A549 (cell line): ENCODE measurements at regions not wholly inside any gene's neighbourhood (a gene's known extent, or its start where the extent isn't known, plus 50 kb on each side); places are given as distances from the start of the nearest gene placed in this dataset.

Source experiments
- ATAC-seq, 2 experiments: fragments of 200-7000 bp in 1 of 2; fragments of >200 bp in 1 of 2; cut with Nextera tagmentation in 1 of 2; cut with Tn5 transposase in 1 of 2; 3 replicates each; pipeline versions ENCODE4 v1.8.0 to v1.9.1; 2018 to 2020; ENCODE audit warnings: mild to moderate bottlenecking in 1 of 2, moderate library complexity in 1 of 2
- CTCF ChIA-PET: fragments of 300-600 bp; sonication (Branson Sonifier 250); formaldehyde crosslinking; extraction: SDS; loops from one replicate; lab custom pipeline; 2021; ENCODE audit warnings: antibody characterized with exemption, inconsistent platforms; lab: Yijun Ruan, JAX
- POLR2A ChIA-PET: fragments of 350-600 bp; formaldehyde crosslinking; extraction: SDS; loops from one replicate; lab custom pipeline; 2021; ENCODE audit warnings: antibody characterized with exemption, inconsistent platforms; lab: Yijun Ruan, JAX
- DNase-seq, 2 experiments: peaks; one replicate each; pipeline versions ENCODE4 v3.0.0 to v3.0.0-alpha.2; 2011 to 2016; ENCODE audit warnings: low read depth in 1 of 2, low spot score in 1 of 2
- FAIRE-seq: peaks from 2 replicates; lab custom pipeline; 2011; peaks lifted over from hg19 to GRCh38; lab: Jason Lieb, UNC
- H3K27ac ChIP-seq, 2 experiments: fragments of >200 bp; sonication (Bioruptor Twin); formaldehyde crosslinking; 3 replicates each; pipeline ENCODE4 v1.5.1; 2016 to 2017
- H3K4me1 ChIP-seq: fragments of >200 bp; sonication (Bioruptor Twin); formaldehyde crosslinking; 3 replicates; pipeline ENCODE4 v1.6.1; 2016
- H3K4me2 ChIP-seq: fragments of >200 bp; sonication (Bioruptor Twin); formaldehyde crosslinking; 3 replicates; pipeline ENCODE4 v1.6.1; 2016
- H3K4me3 ChIP-seq: fragments of >200 bp; sonication (Bioruptor Twin); formaldehyde crosslinking; 3 replicates; pipeline ENCODE4 v1.5.1; 2016
- H3K9me3 ChIP-seq: fragments of >200 bp; sonication (Bioruptor Twin); formaldehyde crosslinking; 3 replicates; pipeline ENCODE4 v1.6.1; 2016
- BHLHE40 ChIP-seq: IDR thresholded peaks from 2 replicates; pipeline ENCODE4 v1.6.1; 2012; ENCODE audit warnings: low read depth, low read length, inconsistent platforms
- CHD2 ChIP-seq: fragments of 150-350 bp; IDR thresholded peaks from 2 replicates; pipeline ENCODE4 v1.6.1; 2014; ENCODE audit warnings: low read length; ENCODE audit not compliant: partially characterized antibody
- CHD4 ChIP-seq: fragments of 200-600 bp; sonication (generic); IDR thresholded peaks from 2 replicates; pipeline ENCODE4 v1.6.1; 2016; ENCODE audit warnings: antibody characterized with exemption, mild to moderate bottlenecking, borderline replicate concordance
- HOXB13 ChIP-seq: fragments of 250-450 bp; sonication (Bioruptor Pico); IDR thresholded peaks from 2 replicates; pipeline ENCODE4 v1.5.0; 2020; ENCODE audit warnings: low read depth, mild to moderate bottlenecking, moderate library complexity
- JUNB ChIP-seq: fragments of >200 bp; sonication (Bioruptor Twin); formaldehyde crosslinking; IDR thresholded peaks from 2 replicates; pipeline ENCODE4 v1.6.1; 2016
- KDM5A ChIP-seq: fragments of 200-600 bp; sonication (generic); IDR thresholded peaks from 2 replicates; pipeline ENCODE4 v1.6.1; 2016; ENCODE audit warnings: antibody characterized with exemption, mild to moderate bottlenecking
- MAFK ChIP-seq: fragments of 450-650 bp; IDR thresholded peaks from 2 replicates; pipeline ENCODE4 v1.6.1; 2014; ENCODE audit not compliant: partially characterized antibody
- NPAS2 ChIP-seq: fragments of 250-450 bp; sonication (Bioruptor Pico); IDR thresholded peaks from 2 replicates; pipeline ENCODE4 v1.8.0; 2022; ENCODE audit warnings: mild to moderate bottlenecking, moderate library complexity, borderline replicate concordance
- NR3C1 ChIP-seq: fragments of >200 bp; sonication (Bioruptor Twin); formaldehyde crosslinking; IDR thresholded peaks from 3 replicates; pipeline ENCODE4 v1.6.1; 2017
- RAD21 ChIP-seq, 2 experiments: fragments of >200 bp in 1 of 2; sonication (Bioruptor Twin) in 1 of 2; formaldehyde crosslinking in 1 of 2; IDR thresholded peaks in 1 of 2; conservative IDR thresholded peaks in 1 of 2; 2 replicates in 1 of 2; 3 replicates in 1 of 2; pipeline ENCODE4 v1.6.1; 2012 to 2018; ENCODE audit warnings: inconsistent platforms in 1 of 2
- RCOR1 ChIP-seq: fragments of 150-350 bp; IDR thresholded peaks from 2 replicates; pipeline ENCODE4 v1.6.1; 2014; ENCODE audit warnings: antibody characterized with exemption, low read length, low read depth
- SMC3 ChIP-seq: fragments of >200 bp; sonication (Bioruptor Twin); formaldehyde crosslinking; IDR thresholded peaks from 3 replicates; pipeline ENCODE4 v1.6.1; 2018; ENCODE audit warnings: inconsistent platforms
- SREBF2 ChIP-seq: fragments of 450-650 bp; IDR thresholded peaks from 2 replicates; pipeline ENCODE4 v1.6.1; 2014; ENCODE audit warnings: mild to moderate bottlenecking, moderate library complexity
- TFCP2L1 ChIP-seq: fragments of 250-450 bp; sonication (Bioruptor Pico); IDR thresholded peaks from 2 replicates; pipeline ENCODE4 v1.5.0; 2021; ENCODE audit warnings: mild to moderate bottlenecking
- ZFP36 ChIP-seq: fragments of 450-650 bp; IDR thresholded peaks from 2 replicates; pipeline ENCODE4 v1.6.1; 2014; ENCODE audit warnings: borderline replicate concordance; ENCODE audit not compliant: partially characterized antibody
- WGBS: methylation state at CpG from one replicate; pipeline ENCODE4 v1.1.6; 2017; ENCODE audit errors: missing lambda C conversion rate; 5-methylcytosine and 5-hydroxymethylcytosine counted together
- TF ChIP-seq, protein P1 (sequence below): fragments of 450-650 bp; IDR thresholded peaks from 2 replicates; pipeline ENCODE4 v1.6.1; 2014; ENCODE audit warnings: antibody characterized with exemption
- TF ChIP-seq, protein P2 (sequence below): IDR thresholded peaks from 2 replicates; pipeline ENCODE4 v1.6.1; 2012; ENCODE audit warnings: low read depth, borderline replicate concordance
- TF ChIP-seq, protein P3 (sequence below): fragments of 250-450 bp; sonication (Bioruptor Pico); IDR thresholded peaks from 2 replicates; pipeline ENCODE4 v1.5.0; 2021; ENCODE audit warnings: mild to moderate bottlenecking, moderate library complexity, borderline replicate concordance
- TF ChIP-seq, protein P4 (sequence below): fragments of >200 bp; sonication (Bioruptor Twin); formaldehyde crosslinking; IDR thresholded peaks from 3 replicates; pipeline ENCODE4 v1.5.1; 2016
- TF ChIP-seq, protein P5 (sequence below): fragments of 150-350 bp; IDR thresholded peaks from 2 replicates; pipeline ENCODE4 v1.6.1; 2014; ENCODE audit warnings: low read depth, mild to moderate bottlenecking, low read length

DNA sequence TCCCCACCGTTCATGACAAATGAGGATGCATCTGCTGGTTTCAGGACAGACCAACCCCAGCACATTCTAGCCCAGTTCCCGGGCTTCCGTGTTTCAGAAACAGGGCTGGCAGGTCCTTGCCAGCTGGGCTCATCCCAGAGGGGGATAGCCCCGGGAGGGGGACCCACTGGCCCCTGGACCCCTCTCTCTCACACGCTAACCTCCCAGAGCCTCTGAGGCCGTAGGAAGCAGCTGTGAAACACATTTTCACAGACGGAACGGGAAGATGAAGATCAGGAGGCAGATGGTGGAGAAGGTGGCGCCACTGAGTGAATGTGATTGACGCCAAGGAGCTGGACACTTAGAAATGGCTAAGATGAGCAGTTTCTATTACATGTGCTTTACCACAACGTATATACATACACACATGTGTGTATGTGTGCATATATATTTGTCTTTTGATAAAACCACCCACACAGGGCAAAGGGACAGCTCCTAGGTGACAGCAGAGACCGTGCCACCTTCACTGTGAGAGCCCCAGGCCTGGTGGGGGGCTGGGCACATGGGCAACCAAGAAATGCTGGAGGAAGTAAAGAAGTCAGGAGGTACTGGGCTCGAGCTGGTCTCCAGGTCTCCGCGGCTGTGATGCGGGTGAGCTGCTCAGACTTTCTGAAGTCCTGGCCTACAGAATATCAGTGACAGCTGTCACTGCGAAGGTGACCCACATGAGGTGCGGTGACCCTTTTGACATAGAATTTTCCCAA is 168.6 kb upstream of the IQSEC1 start:
- Histone ChIP-seq H3K4me1 (no peaks in the 10 kb centered on the region), H3K4me3 (no peak overlapping the region), H3K4me2 (no peak overlapping the region)
- POLR2A ChIA-PET, result no interaction called here
- ATAC-seq, result no peak
- DNase-seq, result no peak
- no peak for TF ChIP-seq CHD2
- TF ChIP-seq, protein P1, sequence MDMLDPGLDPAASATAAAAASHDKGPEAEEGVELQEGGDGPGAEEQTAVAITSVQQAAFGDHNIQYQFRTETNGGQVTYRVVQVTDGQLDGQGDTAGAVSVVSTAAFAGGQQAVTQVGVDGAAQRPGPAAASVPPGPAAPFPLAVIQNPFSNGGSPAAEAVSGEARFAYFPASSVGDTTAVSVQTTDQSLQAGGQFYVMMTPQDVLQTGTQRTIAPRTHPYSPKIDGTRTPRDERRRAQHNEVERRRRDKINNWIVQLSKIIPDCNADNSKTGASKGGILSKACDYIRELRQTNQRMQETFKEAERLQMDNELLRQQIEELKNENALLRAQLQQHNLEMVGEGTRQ, result no peak
- TF ChIP-seq BHLHE40, result no peak
- TF ChIP-seq RCOR1, result no peak
- TF ChIP-seq SREBF2, result no peak
- TF ChIP-seq, protein P2, sequence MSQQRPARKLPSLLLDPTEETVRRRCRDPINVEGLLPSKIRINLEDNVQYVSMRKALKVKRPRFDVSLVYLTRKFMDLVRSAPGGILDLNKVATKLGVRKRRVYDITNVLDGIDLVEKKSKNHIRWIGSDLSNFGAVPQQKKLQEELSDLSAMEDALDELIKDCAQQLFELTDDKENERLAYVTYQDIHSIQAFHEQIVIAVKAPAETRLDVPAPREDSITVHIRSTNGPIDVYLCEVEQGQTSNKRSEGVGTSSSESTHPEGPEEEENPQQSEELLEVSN, result no peak
- no peak for TF ChIP-seq KDM5A
- TF ChIP-seq, protein P3, sequence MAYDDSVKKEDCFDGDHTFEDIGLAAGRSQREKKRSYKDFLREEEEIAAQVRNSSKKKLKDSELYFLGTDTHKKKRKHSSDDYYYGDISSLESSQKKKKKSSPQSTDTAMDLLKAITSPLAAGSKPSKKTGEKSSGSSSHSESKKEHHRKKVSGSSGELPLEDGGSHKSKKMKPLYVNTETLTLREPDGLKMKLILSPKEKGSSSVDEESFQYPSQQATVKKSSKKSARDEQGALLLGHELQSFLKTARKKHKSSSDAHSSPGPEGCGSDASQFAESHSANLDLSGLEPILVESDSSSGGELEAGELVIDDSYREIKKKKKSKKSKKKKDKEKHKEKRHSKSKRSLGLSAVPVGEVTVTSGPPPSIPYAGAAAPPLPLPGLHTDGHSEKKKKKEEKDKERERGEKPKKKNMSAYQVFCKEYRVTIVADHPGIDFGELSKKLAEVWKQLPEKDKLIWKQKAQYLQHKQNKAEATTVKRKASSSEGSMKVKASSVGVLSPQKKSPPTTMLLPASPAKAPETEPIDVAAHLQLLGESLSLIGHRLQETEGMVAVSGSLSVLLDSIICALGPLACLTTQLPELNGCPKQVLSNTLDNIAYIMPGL (CRISPR knock-in tag), result no peak
- TF ChIP-seq, protein P4, sequence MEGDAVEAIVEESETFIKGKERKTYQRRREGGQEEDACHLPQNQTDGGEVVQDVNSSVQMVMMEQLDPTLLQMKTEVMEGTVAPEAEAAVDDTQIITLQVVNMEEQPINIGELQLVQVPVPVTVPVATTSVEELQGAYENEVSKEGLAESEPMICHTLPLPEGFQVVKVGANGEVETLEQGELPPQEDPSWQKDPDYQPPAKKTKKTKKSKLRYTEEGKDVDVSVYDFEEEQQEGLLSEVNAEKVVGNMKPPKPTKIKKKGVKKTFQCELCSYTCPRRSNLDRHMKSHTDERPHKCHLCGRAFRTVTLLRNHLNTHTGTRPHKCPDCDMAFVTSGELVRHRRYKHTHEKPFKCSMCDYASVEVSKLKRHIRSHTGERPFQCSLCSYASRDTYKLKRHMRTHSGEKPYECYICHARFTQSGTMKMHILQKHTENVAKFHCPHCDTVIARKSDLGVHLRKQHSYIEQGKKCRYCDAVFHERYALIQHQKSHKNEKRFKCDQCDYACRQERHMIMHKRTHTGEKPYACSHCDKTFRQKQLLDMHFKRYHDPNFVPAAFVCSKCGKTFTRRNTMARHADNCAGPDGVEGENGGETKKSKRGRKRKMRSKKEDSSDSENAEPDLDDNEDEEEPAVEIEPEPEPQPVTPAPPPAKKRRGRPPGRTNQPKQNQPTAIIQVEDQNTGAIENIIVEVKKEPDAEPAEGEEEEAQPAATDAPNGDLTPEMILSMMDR, result no peak
- no peak for TF ChIP-seq NR3C1
- TF ChIP-seq MAFK, result no peak
- no peak for TF ChIP-seq JUNB
- TF ChIP-seq SMC3, result no peak
- TF ChIP-seq ZFP36, result no peak
- TF ChIP-seq, all 56 proteins: peak for 0
- Histone ChIP-seq H3K9me3 (no peaks in the 10 kb centered on the region), H3K27ac (no peak overlapping the region)
- 79% methylated on average over 18 of the region's 18 CpGs for WGBS
- FAIRE-seq, result no peak
- CTCF ChIA-PET, result interaction anchor here (1.2 to 4.5 kb wide), 3 partner anchors 11 to 26 kb away, joined by 3 to 22 read pairs (median 4); no protein-coding TSS in a partner anchor

DNA sequence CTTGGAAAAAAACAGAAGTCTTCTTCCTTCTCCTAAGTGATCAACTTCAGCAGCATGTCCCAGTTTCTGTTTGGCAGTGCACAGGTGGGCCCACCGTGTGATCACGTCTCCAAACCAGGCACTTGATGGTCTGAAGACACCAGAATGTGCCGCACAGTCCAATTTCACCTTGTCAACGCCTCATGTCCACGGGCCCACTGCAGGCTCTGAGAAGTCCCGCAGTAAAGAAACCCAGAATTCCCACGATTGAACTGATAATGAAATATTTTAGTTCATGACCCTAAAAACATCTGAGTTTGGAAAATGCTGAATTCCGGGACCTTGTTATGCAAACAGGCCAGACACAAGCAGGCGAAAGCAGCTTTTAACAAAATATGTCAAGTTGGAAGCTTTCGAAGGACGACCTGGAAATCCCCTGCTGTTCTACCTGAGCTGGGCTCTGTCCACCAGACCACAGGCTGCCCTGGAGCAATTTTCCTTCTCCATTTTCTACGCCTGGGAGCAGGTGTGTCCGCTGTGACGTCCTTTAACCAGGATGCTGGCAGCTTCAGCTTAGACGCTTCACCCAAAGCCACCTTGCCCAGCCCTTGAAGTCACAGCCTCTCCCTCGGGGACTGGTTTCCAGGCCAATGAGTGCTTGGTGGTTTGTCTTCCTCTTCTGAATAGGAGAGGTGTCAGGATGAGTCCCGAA is 167.8 kb upstream of the IQSEC1 start:
- ATAC-seq, result no peak
- TF ChIP-seq RCOR1 (no peak), CHD4 (no peak), RAD21 (conservative IDR thresholded peaks at IDR 0.05 in 1 of 2, IDR thresholded peaks at IDR 0.05 in 1 of 2) (no peak), TFCP2L1 (CRISPR knock-in tag) (no peak), NPAS2 (no peak), HOXB13 (no peak), ZFP36 (no peak)
- TF ChIP-seq, protein P2, result no peak
- TF ChIP-seq, protein P5, sequence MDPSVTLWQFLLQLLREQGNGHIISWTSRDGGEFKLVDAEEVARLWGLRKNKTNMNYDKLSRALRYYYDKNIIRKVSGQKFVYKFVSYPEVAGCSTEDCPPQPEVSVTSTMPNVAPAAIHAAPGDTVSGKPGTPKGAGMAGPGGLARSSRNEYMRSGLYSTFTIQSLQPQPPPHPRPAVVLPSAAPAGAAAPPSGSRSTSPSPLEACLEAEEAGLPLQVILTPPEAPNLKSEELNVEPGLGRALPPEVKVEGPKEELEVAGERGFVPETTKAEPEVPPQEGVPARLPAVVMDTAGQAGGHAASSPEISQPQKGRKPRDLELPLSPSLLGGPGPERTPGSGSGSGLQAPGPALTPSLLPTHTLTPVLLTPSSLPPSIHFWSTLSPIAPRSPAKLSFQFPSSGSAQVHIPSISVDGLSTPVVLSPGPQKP, result no peak
- TF ChIP-seq, protein P1, result no peak

More for the DNA sequence above, 167.8 kb upstream of the IQSEC1 start:
- H3K9me3 ChIP-seq, result no peaks in the 10 kb centered on the region
- H3K4me3 ChIP-seq, result no peak overlapping the region
- DNase-seq (no peak), FAIRE-seq (no peak)
- 83% methylated on average over 17 of the region's 17 CpGs for WGBS
- CTCF ChIA-PET, result interaction anchor here (1.2 to 4.5 kb wide), 4 partner anchors 10 to 148 kb away, joined by 3 to 22 read pairs (median 4); no protein-coding TSS in a partner anchor
- H3K4me2 ChIP-seq, result no peak overlapping the region
- POLR2A ChIA-PET, result no interaction called here
- H3K27ac ChIP-seq, result no peak overlapping the region
- no peaks in the 10 kb centered on the region for H3K4me1 ChIP-seq
